Liver (tissue), 8 donors: ENCODE measurements at regions not wholly inside any gene's neighbourhood (a gene's known extent, or its start where the extent isn't known, plus 50 kb on each side); places are given as distances from the start of the nearest gene placed in this dataset.

Source experiments
- DNase-seq: peaks from one replicate; pipeline ENCODE4 v3.0.0-alpha.2; 2017; ENCODE audit warnings: low spot score
- H3K27ac ChIP-seq, 2 donors: one replicate each; pipeline ENCODE4 v1.7.0; 2013; ENCODE audit warnings: inconsistent platforms in 2 of 2, low read length in 2 of 2, control low read depth in 1 of 2, low read depth in 1 of 2, mild to moderate bottlenecking in 1 of 2
- H3K27me3 ChIP-seq, 4 donors: one replicate each; pipeline versions ENCODE4 v1.6.1 to v1.7.0; 2013; ENCODE audit warnings: low read length in 3 of 4, inconsistent platforms in 1 of 4, mild to moderate bottlenecking in 1 of 4, moderate library complexity in 1 of 4; ENCODE audit not compliant: control insufficient read depth in 4 of 4, insufficient read depth in 4 of 4
- H3K36me3 ChIP-seq, 4 donors: one replicate each; pipeline versions ENCODE4 v1.6.1 to v1.7.0; 2013; ENCODE audit warnings: low read length in 3 of 4, mild to moderate bottlenecking in 3 of 4, low read depth in 1 of 4, moderate library complexity in 1 of 4; ENCODE audit not compliant: control insufficient read depth in 4 of 4, insufficient read depth in 3 of 4
- H3K4me1 ChIP-seq, 4 donors: one replicate each; pipeline versions ENCODE4 v1.6.1 to v1.7.0; 2013; ENCODE audit warnings: low read length in 3 of 4, mild to moderate bottlenecking in 3 of 4, moderate library complexity in 1 of 4; ENCODE audit not compliant: control insufficient read depth in 4 of 4, insufficient read depth in 4 of 4
- H3K4me3 ChIP-seq, 3 donors: one replicate each; pipeline versions ENCODE4 v1.6.1 to v1.7.0; 2013; ENCODE audit warnings: low read length in 3 of 3, control low read depth in 1 of 3, low read depth in 1 of 3, mild to moderate bottlenecking in 1 of 3
- H3K9ac ChIP-seq, 2 donors: one replicate each; pipeline ENCODE4 v1.7.0; 2013; ENCODE audit warnings: low read length in 2 of 2, mild to moderate bottlenecking in 2 of 2, moderate library complexity in 2 of 2, control low read depth in 1 of 2, low read depth in 1 of 2
- H3K9me3 ChIP-seq, 4 donors: one replicate each; pipeline versions ENCODE4 v1.6.1 to v1.7.0; 2013; ENCODE audit warnings: low read length in 3 of 4; ENCODE audit not compliant: control insufficient read depth in 4 of 4
- EGR1 ChIP-seq, 2 donors: IDR thresholded peaks; 2 replicates each; pipeline ENCODE4 v1.6.1; 2016 to 2018; ENCODE audit warnings: antibody characterized with exemption in 2 of 2, low read depth in 2 of 2
- FOXA1 ChIP-seq: IDR thresholded peaks from 2 replicates; pipeline ENCODE4 v1.6.1; 2016; ENCODE audit warnings: antibody characterized with exemption
- FOXA2 ChIP-seq: IDR thresholded peaks from 2 replicates; pipeline ENCODE4 v1.6.1; 2016; ENCODE audit warnings: antibody characterized with exemption
- GABPA ChIP-seq, 2 donors: IDR thresholded peaks in 1 of 2; conservative IDR thresholded peaks in 1 of 2; 2 replicates each; pipeline ENCODE4 v1.6.1; 2016; ENCODE audit warnings: antibody characterized with exemption in 2 of 2, mild to moderate bottlenecking in 1 of 2, moderate library complexity in 1 of 2
- HNF4A ChIP-seq, 2 donors: conservative IDR thresholded peaks; 2 replicates each; pipeline ENCODE4 v1.6.1; 2016; ENCODE audit warnings: antibody characterized with exemption in 2 of 2, mild to moderate bottlenecking in 2 of 2
- HNF4G ChIP-seq: IDR thresholded peaks from 2 replicates; pipeline ENCODE4 v1.6.1; 2016; ENCODE audit warnings: antibody characterized with exemption
- JUND ChIP-seq, 2 donors: IDR thresholded peaks; 2 replicates each; pipeline ENCODE4 v1.6.1; 2016; ENCODE audit warnings: antibody characterized with exemption in 2 of 2
- NR2F2 ChIP-seq: IDR thresholded peaks from 2 replicates; pipeline ENCODE4 v1.6.1; 2016; ENCODE audit warnings: antibody characterized with exemption
- RAD21 ChIP-seq, 2 donors: IDR thresholded peaks; 2 replicates each; pipeline ENCODE4 v1.6.1; 2016; ENCODE audit warnings: antibody characterized with exemption in 2 of 2, mild to moderate bottlenecking in 2 of 2
- RXRA ChIP-seq, 2 donors: IDR thresholded peaks; 2 replicates each; pipeline ENCODE4 v1.6.1; 2017 to 2018; ENCODE audit warnings: antibody characterized with exemption in 2 of 2, mild to moderate bottlenecking in 1 of 2
- TAF1 ChIP-seq: conservative IDR thresholded peaks from 2 replicates; pipeline ENCODE4 v1.6.1; 2016; ENCODE audit warnings: antibody characterized with exemption, mild to moderate bottlenecking
- YY1 ChIP-seq: IDR thresholded peaks from 2 replicates; pipeline ENCODE4 v1.6.1; 2016; ENCODE audit warnings: antibody characterized with exemption, mild to moderate bottlenecking
- WGBS: extraction: QIAGEN DNeasy Blood & Tissue Kit; methylation state at CpG from one replicate; pipeline ENCODE4 v1.1.7; 2013; 5-methylcytosine and 5-hydroxymethylcytosine counted together
- TF ChIP-seq, protein P1 (sequence below): fragments of 150-350 bp; IDR thresholded peaks from 2 replicates; pipeline ENCODE4 v1.5.1; 2017; ENCODE audit warnings: improper control_type of control experiment, low read depth, low read length; ENCODE audit not compliant: missing input control
- TF ChIP-seq, protein P2 (sequence below): IDR thresholded peaks from 2 replicates; pipeline ENCODE4 v1.6.1; 2016; ENCODE audit warnings: antibody characterized with exemption, mild to moderate bottlenecking
- TF ChIP-seq, protein P3 (sequence below): IDR thresholded peaks from 2 replicates; pipeline ENCODE4 v1.6.1; 2016; ENCODE audit warnings: antibody characterized with exemption
- TF ChIP-seq, protein P4 (sequence below): IDR thresholded peaks from 2 replicates; pipeline ENCODE4 v1.6.1; 2016; ENCODE audit warnings: antibody characterized with exemption
- donor health status: healthy.
- donor health status: healthy.
- donor health status: healthy.
- donor health status: healthy.
- donor health status: healthy.

DNA sequence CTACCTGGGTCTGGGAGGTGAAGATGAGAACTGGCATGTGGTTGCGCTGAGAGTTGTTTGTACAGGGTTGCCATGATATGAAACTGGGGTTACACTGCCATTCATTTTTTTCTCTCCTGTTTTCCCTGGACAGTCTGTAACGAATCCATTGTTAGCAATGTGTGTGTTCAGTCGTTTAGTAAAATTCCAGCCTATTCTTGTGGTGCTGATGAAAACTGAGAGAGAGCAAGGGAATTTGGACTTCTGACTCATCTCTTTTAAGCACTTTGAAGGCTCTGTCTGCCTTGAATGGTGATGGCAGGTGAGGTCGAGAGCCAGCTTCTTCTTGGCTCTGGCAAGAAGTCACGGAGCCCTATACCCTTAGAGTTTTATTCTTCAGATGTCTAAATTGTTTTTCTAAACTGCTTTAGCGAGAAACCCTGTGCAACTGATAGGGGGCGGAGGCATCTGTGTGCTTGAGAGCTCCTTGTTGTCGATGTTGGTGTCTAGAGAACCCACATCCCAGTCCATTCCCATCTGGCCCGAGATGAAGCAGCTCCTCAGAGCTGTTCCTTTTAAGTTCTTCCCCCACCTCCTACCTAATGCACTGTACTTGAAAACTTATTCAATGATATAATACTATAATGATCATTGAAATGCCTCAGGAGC, 204.4 kb downstream of the TMX1 start:
- no peaks in the 10 kb centered on the region for H3K27me3 ChIP-seq
- WGBS = 92% methylated on average over 9 of the region's 9 CpGs

DNA sequence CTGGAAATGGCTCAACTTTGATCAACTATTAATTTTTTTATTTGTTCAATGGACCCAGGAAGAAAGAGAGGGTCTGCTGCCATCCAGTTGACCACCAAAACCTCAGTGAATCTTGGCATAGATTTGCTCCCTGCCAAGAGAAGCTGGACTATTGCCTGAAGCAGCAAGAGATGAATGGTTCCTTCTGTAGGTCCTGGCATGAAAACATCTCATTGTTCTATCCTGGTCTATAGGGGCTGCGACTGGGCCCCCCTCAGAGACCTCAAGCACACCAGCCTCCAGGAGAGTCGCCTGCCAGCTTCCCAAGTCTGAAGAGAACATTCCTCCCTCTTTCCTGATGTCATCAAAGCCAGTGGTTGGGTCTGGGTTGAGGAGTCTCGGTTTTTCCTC, 204.9 kb downstream of the TMX1 start:
- no peak overlapping the region for H3K9ac ChIP-seq
- H3K9me3 ChIP-seq = no peaks in the 10 kb centered on the region
- WGBS = 82% methylated on average over 3 of the region's 3 CpGs
- H3K4me1 ChIP-seq = peaks cover 0 to 10% (median 7%) of the 10 kb centered on the region in 4 donors
- H3K27me3 ChIP-seq = no peaks in the 10 kb centered on the region
- DNase-seq = no peak
- H3K36me3 ChIP-seq = no peaks in the 10 kb centered on the region
- TF ChIP-seq, protein P1, sequence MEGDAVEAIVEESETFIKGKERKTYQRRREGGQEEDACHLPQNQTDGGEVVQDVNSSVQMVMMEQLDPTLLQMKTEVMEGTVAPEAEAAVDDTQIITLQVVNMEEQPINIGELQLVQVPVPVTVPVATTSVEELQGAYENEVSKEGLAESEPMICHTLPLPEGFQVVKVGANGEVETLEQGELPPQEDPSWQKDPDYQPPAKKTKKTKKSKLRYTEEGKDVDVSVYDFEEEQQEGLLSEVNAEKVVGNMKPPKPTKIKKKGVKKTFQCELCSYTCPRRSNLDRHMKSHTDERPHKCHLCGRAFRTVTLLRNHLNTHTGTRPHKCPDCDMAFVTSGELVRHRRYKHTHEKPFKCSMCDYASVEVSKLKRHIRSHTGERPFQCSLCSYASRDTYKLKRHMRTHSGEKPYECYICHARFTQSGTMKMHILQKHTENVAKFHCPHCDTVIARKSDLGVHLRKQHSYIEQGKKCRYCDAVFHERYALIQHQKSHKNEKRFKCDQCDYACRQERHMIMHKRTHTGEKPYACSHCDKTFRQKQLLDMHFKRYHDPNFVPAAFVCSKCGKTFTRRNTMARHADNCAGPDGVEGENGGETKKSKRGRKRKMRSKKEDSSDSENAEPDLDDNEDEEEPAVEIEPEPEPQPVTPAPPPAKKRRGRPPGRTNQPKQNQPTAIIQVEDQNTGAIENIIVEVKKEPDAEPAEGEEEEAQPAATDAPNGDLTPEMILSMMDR = no peak
- TF ChIP-seq, protein P2, sequence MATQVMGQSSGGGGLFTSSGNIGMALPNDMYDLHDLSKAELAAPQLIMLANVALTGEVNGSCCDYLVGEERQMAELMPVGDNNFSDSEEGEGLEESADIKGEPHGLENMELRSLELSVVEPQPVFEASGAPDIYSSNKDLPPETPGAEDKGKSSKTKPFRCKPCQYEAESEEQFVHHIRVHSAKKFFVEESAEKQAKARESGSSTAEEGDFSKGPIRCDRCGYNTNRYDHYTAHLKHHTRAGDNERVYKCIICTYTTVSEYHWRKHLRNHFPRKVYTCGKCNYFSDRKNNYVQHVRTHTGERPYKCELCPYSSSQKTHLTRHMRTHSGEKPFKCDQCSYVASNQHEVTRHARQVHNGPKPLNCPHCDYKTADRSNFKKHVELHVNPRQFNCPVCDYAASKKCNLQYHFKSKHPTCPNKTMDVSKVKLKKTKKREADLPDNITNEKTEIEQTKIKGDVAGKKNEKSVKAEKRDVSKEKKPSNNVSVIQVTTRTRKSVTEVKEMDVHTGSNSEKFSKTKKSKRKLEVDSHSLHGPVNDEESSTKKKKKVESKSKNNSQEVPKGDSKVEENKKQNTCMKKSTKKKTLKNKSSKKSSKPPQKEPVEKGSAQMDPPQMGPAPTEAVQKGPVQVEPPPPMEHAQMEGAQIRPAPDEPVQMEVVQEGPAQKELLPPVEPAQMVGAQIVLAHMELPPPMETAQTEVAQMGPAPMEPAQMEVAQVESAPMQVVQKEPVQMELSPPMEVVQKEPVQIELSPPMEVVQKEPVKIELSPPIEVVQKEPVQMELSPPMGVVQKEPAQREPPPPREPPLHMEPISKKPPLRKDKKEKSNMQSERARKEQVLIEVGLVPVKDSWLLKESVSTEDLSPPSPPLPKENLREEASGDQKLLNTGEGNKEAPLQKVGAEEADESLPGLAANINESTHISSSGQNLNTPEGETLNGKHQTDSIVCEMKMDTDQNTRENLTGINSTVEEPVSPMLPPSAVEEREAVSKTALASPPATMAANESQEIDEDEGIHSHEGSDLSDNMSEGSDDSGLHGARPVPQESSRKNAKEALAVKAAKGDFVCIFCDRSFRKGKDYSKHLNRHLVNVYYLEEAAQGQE = no peak
- TF ChIP-seq YY1 = no peak
- no peak for TF ChIP-seq HNF4A (conservative IDR thresholded peaks at IDR 0.05)
- no peak for TF ChIP-seq EGR1 (IDR thresholded peaks at IDR 0.05; ENCODE audit: low read depth in 2 of 2)
- no peak for TF ChIP-seq GABPA (IDR thresholded peaks at IDR 0.05 in 1 of 2, conservative IDR thresholded peaks at IDR 0.05 in 1 of 2)
- TF ChIP-seq FOXA2 = no peak
- TF ChIP-seq NR2F2 = no peak
- TF ChIP-seq TAF1 = no peak
- TF ChIP-seq RAD21 (IDR thresholded peaks at IDR 0.05) = no peak
- H3K27ac ChIP-seq = no peak overlapping the region
- H3K4me3 ChIP-seq = no peak overlapping the region

More for the DNA sequence above, 204.4 kb downstream of the TMX1 start:
- no peak overlapping the region for H3K27ac ChIP-seq
- H3K4me1 ChIP-seq = peaks cover 0 to 10% (median 7%) of the 10 kb centered on the region in 4 donors
- TF ChIP-seq HNF4G (no peak), GABPA (IDR thresholded peaks at IDR 0.05 in 1 of 2, conservative IDR thresholded peaks at IDR 0.05 in 1 of 2) (no peak), RAD21 (IDR thresholded peaks at IDR 0.05) (no peak), RXRA (IDR thresholded peaks at IDR 0.05) (no peak), HNF4A (conservative IDR thresholded peaks at IDR 0.05) (no peak), FOXA1 (no peak), NR2F2 (no peak), EGR1 (IDR thresholded peaks at IDR 0.05; ENCODE audit: low read depth in 2 of 2) (no peak), JUND (IDR thresholded peaks at IDR 0.05) (no peak)
- TF ChIP-seq, protein P3, sequence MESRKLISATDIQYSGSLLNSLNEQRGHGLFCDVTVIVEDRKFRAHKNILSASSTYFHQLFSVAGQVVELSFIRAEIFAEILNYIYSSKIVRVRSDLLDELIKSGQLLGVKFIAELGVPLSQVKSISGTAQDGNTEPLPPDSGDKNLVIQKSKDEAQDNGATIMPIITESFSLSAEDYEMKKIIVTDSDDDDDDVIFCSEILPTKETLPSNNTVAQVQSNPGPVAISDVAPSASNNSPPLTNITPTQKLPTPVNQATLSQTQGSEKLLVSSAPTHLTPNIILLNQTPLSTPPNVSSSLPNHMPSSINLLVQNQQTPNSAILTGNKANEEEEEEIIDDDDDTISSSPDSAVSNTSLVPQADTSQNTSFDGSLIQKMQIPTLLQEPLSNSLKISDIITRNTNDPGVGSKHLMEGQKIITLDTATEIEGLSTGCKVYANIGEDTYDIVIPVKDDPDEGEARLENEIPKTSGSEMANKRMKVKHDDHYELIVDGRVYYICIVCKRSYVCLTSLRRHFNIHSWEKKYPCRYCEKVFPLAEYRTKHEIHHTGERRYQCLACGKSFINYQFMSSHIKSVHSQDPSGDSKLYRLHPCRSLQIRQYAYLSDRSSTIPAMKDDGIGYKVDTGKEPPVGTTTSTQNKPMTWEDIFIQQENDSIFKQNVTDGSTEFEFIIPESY = no peak
- TF ChIP-seq, protein P1 = no peak
- TF ChIP-seq, protein P4, sequence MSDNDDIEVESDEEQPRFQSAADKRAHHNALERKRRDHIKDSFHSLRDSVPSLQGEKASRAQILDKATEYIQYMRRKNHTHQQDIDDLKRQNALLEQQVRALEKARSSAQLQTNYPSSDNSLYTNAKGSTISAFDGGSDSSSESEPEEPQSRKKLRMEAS = no peak
- H3K4me3 ChIP-seq = no peak overlapping the region
- DNase-seq = no peak
- H3K9me3 ChIP-seq = no peaks in the 10 kb centered on the region
- no peak overlapping the region for H3K9ac ChIP-seq
- H3K36me3 ChIP-seq = no peaks in the 10 kb centered on the region
